Middle frontal gyrus (tissue), 1 donor: ENCODE measurements at regions not wholly inside any gene's neighbourhood (a gene's known extent, or its start where the extent isn't known, plus 50 kb on each side); places are given as distances from the start of the nearest gene placed in this dataset.
"Not testable (repeated sequence)": the region's sequence is repeated elsewhere in the genome, so short reads cannot be mapped to it uniquely, and the experiment has no call there.

Experiments used
- DNase-seq: peaks from one replicate; pipeline ENCODE4 v3.0.0-alpha.2; 2015; ENCODE audit warnings: low spot score; ENCODE audit errors: extremely low spot score

DNA sequence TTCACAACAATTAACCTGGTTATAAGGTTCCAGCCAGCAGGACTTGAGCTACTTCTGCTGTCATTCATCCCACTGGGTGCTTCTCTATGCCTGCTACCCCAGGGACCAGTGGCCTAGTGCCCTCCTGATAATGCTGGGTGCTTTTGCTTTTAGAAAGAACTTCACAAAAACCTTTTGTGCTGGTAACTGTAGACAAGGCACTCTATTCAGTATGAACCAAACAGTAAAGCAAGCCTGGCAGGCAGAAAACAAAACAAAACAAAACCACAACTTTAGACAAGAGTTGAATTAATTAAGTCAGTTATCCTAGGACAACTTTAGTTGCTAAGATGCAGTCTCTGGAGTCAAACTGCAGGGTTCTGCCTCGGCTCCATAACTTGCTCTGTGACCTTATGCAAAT is 61.9 kb upstream of the ADGRL2 start:
- DNase-seq, result no peak

DNA sequence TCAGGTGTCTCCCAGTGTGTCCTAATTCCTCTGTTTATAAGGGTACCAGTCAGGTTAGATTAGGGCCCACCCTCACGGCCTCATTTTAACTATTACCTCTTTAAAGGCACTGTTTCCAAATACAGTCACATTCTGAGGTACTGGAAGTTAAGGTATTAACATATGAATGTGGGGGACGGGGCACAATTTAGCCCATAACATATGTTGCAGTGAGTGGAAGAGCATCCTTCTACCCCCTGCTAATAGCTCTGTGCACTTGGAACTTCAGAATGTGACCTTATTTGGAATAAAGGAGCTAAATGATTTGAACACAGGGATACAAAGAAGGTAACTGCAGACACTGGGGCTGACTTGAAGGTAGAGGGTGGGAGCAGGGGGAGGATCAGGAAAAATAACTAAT is 67.3 kb upstream of the ADGRL2 start:
- no peak for DNase-seq

DNA sequence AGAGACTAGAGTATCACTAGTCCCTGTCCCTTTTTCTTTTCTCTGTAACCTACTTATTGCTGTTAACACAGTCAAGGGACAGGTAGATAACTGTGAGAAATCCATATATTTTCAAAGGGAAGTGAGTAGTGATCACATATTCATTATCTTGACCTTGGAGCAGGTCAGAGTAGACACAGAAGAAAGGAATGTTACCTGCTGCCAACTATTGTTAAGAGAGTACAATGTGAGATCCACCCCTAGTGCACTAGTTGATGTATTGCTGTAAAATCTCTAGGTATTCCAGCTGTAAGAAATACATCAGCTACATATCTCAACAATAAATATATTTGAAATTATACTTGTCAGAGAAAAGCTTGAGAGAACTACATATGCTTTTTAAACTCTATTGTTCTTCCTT is 68.7 kb upstream of the ADGRL2 start:
- no peak for DNase-seq

DNA sequence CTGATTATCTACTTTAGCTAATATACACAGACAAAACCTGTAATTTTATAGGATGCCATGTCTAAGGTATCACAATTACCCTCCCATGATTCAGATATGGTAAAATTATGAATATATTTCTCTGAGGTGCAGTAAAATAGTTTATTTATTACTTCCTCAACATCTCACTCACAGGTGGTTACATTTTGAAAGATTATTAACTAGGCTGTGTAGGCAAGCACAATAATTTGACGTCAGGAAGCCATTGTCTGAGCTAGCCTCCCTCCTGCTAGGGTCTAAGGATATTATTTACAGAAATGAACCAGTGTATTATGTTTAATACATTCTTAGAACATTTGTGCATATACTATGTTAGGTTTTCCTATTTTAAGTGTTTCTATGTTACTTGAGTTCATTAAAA is 69.9 kb upstream of the ADGRL2 start:
- DNase-seq, result no peak

DNA sequence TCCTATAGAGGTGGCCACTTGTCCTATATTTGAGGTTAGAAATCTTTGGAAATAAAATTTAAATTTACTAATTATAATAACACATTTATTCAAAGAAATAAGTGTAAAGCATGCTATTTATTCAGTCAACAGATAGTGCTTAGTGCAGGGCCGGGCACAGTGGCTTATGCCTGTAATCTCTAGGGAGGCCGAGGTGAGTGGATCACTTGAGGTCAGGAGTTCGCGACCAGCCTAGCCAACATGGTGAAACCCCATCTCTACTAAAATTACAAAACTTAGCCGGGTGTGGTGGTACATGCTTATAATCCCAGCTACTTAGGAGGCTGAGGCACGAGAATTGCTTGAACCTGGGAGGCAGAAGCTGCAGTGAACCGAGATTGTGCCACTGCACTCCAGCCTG is 70.4 kb upstream of the ADGRL2 start:
- not testable (repeated sequence) for DNase-seq

DNA sequence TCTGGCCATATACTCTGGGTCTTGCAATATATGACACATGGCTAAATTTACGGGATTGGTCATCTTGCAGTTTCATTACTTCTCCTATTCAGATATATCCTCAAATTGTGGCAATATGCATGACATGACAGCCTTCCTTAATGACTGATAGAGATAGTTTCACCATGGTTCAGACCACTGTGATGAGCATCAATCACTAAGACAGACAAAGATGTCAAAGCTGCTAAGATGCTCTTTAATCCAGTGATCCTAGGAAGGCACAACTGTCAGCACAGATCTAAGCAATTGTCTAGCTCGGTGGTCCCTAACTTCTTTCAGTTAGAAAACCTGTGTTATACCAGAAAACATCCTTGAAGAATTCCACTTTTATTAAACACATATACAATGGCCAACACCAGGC is 70.9 kb upstream of the ADGRL2 start:
- no peak for DNase-seq

DNA sequence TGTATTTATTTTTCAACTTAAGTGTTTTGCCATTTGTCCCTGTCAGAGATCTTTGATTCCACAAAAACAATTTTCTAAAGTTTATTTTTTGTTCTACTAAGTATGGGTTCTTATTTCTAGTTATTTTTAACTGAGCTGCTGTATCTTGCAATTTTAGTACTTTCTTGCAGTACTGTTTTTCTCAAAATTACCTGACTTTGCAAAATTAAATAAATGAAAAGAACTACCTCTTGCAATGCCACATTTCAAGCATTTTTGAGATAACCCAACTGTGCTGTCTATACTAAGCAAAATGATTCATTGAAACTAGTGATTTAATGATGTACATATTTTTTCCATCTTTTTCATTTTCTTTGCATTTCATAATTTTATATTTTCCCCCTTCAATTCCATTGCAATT is 71.5 kb upstream of the ADGRL2 start:
- DNase-seq, result no peak

DNA sequence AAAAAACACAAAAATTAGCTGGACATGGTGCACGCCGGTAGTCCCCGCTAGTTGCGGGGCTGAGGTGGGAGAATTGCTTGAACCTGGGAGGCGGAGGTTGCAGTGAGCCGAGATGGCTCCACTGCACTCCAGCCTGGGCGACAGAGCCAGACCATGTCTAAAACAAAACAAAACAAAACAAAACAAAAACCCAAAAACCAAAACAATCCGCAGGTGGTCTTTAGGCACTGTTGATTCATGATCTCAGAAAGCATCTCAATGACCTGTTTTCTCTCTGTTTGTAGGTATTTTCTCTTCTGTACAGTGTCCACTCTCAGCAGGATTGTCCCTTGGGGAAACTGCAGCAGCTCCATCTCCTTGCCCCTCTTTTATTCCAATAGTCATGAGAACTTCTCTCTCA is 74.9 kb upstream of the ADGRL2 start:
- DNase-seq, result no peak

DNA sequence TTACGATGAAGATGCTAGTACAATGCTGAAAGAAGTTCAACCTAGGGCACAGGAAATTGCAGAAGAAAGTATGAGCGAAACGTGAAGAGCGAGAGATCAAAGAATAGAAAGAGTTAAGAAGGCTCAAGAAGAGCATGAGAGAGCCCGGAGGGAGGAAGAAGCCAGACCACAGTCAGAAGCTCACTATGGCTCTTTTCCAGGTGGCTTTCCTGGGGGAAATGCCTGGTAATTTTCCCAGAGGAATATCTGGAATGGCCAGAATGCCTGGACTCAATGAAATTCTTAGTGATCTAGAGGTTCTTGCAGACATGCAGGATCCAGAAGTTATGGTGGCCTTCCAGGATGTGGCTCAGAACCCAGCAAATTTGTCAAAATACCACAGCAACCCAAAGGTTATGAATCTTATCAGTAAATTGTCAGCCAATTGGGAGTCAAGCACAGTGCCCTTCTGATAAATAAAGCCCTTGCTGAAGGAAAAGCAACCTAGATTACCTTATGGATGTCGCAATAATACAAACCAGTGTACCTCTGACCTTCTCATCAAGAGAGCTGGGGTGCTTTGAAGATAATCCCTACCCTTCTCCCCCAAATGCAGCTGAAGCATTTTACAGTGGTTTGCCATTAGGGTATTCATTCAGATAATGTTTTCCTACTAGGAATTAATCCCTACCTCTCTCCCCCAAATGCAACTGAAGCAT is 78.0 kb upstream of the ADGRL2 start:
- not testable (repeated sequence) for DNase-seq

DNA sequence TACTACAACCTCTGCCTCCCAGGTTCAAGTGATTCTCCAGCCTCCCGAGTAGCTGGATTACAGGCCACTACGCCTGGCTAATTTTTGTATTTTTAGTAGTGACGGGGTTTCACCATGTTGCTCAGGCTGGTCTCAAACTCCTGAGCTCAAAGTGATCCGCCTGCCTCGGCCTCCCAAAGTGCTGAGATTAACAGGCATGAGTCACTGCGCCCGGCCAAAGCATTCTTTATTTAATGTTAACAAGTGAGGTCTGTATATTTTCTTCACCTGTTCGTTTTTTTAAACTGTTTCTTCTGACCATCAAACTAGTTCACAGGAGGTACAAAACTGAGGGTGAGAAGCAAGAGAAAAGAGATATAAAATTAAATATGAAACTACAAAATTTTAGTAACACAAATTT is 80.5 kb upstream of the ADGRL2 start:
- not testable (repeated sequence) for DNase-seq

DNA sequence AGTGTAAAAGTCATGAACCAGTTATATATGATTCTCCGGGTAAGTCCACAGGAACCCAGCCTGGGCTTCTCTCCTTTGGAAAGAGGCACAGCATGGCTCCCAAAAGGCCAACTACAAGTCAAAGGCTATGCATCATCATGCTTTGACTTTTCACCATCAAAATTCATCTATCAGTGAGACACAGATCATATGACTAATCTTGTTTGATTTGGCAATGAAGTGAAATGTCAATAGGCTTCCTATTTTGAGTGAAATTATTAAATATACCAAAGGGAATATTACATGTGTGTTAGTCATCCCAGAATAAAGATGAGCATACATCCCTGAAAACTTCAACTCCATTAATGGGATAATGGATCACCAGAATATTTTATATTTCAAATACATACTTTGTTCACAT is 83.5 kb upstream of the ADGRL2 start:
- no peak for DNase-seq

DNA sequence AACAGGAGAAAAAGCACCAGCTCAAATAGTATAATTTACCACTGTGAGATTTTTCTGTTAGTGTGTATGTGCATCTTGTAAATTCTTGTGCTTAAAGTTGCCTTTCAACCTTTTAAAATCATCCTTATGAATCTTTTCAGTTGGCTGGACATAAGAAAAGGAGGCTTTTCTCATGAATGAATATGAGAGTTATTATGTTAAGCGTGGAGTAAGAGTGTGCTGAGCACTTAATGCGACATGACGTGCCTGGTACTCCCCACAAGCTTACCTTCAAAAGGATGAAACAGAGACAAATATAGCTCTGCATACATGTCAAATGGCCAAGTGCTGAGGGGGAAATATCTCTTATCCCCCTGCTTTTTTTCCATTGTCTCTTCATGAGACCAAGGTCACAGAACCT is 85.3 kb upstream of the ADGRL2 start:
- no peak for DNase-seq

DNA sequence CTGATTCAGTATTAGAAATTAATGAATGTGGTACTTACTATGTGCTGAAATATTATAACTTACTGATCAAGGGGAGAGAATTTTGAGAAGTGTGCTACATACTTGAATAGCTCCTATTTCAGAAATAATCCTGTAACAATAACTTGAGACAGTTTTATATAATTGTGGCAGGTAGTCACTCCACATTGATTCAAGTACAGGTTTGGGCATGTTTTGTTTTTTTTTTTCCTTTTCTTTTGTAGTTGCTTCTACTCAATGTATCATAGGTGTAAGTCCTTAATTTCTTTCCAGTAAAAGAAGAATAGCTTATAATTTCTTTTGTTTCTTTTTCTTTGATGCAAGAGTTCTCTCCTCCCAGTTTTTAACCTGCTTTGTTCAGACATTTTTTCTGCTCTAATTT is 86.1 kb upstream of the ADGRL2 start:
- no peak for DNase-seq

DNA sequence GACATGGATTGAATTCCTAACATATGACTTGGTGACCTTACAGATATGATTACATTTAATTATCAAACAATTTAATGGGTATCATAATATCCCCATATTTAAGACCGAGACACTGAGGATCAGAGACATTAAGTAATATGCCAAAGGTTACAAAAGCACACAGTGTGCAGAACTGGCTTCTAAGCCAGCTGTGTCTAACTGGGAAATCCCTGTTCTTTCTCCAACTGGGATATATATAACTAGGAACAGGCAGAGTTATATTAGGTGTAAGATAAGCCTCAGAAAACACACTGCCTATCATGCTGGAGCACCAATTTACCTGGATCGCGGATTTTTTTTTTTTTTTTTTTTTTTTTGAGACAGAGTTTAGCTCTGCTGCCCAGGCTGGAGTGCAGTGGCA is 88.3 kb upstream of the ADGRL2 start:
- no peak for DNase-seq

DNA sequence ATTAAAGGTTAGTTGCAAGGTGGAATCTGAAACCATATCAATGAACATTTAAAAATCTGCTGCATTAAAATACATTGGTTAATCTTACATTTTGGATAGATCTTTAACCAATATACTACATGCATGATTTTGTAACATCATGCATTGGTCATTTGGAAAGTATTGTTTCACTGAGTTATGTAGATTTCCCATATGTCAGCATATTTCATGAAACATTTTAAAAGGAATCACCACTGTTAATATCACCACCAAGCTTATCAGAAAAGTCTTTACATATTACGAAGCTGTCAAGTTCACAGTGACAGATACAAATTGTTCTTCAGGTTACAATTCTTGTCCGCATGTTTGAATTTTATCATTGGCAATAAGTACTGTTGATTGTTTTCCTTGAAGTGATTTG is 89.9 kb upstream of the ADGRL2 start:
- DNase-seq, result no peak

DNA sequence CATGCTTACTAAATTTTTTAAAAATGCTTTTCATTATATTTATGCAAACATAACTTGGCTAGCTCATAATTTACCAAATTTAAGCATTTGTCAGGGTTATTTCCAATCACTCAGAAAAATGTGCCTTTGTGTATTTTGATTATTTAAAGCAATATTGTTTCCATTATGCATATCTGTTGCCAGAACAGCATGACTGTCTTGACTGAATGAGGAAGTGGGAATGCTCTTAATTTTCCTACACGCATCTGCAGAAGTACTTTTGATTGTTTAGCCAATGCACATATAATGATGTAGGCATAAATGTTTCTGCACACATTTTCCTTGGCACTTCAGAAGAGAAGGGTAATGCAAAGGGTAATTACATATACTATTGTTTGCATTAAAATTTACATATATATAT is 92.5 kb upstream of the ADGRL2 start:
- no peak for DNase-seq

DNA sequence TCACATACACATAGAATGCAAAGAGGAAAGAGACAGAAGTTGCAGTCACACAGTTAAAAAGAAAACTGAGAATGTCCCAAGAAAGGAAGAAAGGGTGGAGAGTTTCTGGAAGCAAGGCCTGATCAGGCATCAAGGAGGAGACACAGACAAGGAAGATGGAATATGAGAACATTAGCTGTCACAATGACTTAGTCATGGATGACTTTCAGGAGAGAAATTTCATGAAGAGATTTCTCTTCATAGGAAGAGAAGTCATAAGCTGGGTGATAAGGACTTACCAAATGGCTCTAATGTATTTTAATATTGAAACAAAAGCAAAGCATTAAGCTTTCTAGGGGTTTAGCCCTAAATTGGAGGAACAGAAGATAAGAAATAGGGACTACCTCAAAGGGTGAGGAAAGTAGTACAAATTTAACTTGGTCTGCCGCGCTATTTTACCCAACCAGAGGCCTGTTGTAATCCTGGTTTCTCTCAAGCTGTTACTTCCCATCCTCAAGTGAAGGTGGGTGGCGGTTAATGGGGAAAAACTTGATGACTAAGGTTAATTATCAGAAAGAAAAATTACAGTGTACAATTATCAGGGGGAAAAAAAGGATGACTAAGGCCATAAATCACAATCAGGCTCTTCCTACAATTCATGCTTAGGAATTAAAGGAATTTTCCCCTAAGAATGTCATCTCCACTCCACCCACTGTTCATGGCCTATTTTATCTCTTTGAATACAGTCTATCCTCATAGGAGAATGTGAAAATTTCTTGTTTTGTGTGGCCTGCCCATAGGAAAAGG is 93.9 kb upstream of the ADGRL2 start:
- no peak for DNase-seq

DNA sequence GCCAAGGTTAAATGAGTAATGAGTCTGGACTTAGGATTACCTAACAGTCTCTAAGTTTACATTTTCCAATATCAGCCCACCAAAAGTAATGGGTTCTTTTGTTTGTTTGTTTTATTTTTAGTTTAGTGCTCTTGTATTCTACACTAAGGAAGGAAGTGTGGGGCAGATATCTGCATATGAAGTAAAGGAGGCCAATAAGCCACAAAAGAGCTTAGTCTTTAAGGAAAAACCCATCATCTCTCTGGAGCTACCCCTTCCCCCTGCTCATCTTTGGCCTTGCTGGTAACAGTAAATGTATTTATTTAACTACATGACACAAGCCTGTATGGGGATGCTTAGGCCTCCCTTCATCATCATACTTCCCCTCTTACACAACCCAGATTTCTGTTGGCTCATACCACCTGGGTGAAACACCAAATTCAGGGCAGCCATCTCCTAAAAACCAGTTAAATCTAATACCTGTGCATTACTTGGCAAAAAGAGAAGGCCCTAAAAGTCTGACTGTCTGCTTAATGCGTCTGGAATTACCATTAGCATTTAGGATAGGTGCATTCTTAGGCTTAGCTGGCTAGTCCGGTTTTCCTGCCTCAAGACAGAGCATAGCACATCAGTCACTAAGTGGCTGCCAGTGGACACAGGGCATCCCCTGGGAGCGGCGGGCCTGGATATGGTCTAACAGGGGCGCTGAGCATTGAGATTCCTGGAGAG is 96.8 kb upstream of the ADGRL2 start:
- DNase-seq, result no peak

DNA sequence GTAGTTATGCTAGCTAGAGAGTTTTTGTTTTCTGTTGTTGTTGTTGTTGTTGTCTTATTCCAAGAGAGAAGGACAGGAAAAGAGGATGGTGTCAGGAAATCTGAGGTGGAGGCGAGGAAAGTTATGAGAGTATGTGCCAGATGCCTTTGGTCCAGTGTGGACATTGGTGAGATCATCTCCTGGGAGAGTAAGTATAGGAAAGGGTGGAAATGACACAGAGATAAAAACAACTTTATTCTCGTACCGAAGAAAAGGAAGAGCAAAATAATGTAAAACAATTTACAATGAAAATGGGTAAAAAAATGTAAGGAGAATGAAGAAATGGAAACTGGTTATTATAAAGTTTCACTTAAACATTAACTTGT is 97.4 kb upstream of the ADGRL2 start:
- DNase-seq, result no peak

DNA sequence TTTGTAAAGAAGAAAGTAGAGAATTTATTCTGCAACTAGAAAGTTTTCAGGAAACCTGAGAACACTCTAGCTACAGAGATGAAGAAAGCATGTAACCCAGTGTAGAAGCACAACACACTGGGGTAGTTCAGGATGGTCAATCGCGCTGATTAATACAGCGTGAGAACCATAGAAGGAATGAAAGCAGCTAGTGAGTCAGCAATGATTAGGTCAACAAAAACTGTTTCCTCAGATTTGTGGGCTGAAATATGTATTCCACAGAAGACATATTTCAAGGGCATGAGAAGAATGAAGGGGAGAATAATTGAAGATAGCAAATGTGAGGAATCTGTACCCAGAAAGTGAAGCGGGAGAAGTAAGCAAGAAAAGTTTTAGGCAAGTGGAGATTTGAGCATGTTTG is 97.8 kb upstream of the ADGRL2 start:
- no peak for DNase-seq

DNA sequence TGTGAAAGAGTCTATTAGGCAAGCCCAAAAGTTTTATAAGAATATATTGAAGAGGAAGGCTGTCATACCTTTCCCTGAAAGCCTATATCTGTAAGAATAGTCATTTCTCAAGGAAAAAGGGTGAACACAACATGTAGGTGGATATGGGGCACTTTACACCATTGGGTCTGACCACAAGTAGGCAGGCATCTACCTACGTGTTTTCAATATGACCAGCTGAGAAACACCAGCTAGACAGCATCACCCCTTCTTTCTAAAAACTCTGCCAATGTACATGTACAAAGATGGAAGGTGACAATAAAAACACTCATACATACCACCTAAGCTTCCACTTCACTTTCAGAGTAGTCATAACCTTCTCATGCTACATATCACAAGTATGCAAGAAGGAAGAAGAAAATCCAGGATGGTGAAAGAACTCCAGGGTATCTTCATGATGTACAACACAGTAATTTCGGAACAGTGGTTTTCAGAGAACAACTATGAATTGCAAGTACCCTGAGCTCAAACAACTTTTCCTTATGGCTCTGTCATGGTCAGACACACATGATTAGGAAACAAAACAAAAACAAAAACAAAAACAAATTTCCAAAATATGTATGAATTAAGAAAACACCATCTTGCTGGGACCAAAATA is 98.5 kb upstream of the ADGRL2 start:
- no peak for DNase-seq
